Liver (tissue), 8 donors: ENCODE measurements at regions not wholly inside any gene's neighbourhood (a gene's known extent, or its start where the extent isn't known, plus 50 kb on each side); places are given as distances from the start of the nearest gene placed in this dataset.
A peak's percentile ranks its signal among the peaks of the same experiment; 100 is the strongest.

Experiments used
- DNase-seq: peaks from one replicate; pipeline ENCODE4 v3.0.0-alpha.2; 2017; ENCODE audit warnings: low spot score
- H3K27ac ChIP-seq, 2 donors: one replicate each; pipeline ENCODE4 v1.7.0; 2013; ENCODE audit warnings: inconsistent platforms in 2 of 2, low read length in 2 of 2, control low read depth in 1 of 2, low read depth in 1 of 2, mild to moderate bottlenecking in 1 of 2
- H3K27me3 ChIP-seq, 4 donors: one replicate each; pipeline versions ENCODE4 v1.6.1 to v1.7.0; 2013; ENCODE audit warnings: low read length in 3 of 4, inconsistent platforms in 1 of 4, mild to moderate bottlenecking in 1 of 4, moderate library complexity in 1 of 4; ENCODE audit not compliant: control insufficient read depth in 4 of 4, insufficient read depth in 4 of 4
- H3K36me3 ChIP-seq, 4 donors: one replicate each; pipeline versions ENCODE4 v1.6.1 to v1.7.0; 2013; ENCODE audit warnings: low read length in 3 of 4, mild to moderate bottlenecking in 3 of 4, low read depth in 1 of 4, moderate library complexity in 1 of 4; ENCODE audit not compliant: control insufficient read depth in 4 of 4, insufficient read depth in 3 of 4
- H3K4me1 ChIP-seq, 4 donors: one replicate each; pipeline versions ENCODE4 v1.6.1 to v1.7.0; 2013; ENCODE audit warnings: low read length in 3 of 4, mild to moderate bottlenecking in 3 of 4, moderate library complexity in 1 of 4; ENCODE audit not compliant: control insufficient read depth in 4 of 4, insufficient read depth in 4 of 4
- H3K4me3 ChIP-seq, 3 donors: one replicate each; pipeline versions ENCODE4 v1.6.1 to v1.7.0; 2013; ENCODE audit warnings: low read length in 3 of 3, control low read depth in 1 of 3, low read depth in 1 of 3, mild to moderate bottlenecking in 1 of 3
- H3K9ac ChIP-seq, 2 donors: one replicate each; pipeline ENCODE4 v1.7.0; 2013; ENCODE audit warnings: low read length in 2 of 2, mild to moderate bottlenecking in 2 of 2, moderate library complexity in 2 of 2, control low read depth in 1 of 2, low read depth in 1 of 2
- H3K9me3 ChIP-seq, 4 donors: one replicate each; pipeline versions ENCODE4 v1.6.1 to v1.7.0; 2013; ENCODE audit warnings: low read length in 3 of 4; ENCODE audit not compliant: control insufficient read depth in 4 of 4
- ATF3 ChIP-seq: IDR thresholded peaks from 2 replicates; pipeline ENCODE4 v1.6.1; 2016; ENCODE audit warnings: antibody characterized with exemption
- CTCF ChIP-seq: fragments of 150-350 bp; IDR thresholded peaks from 2 replicates; pipeline ENCODE4 v1.5.1; 2017; ENCODE audit warnings: improper control_type of control experiment, low read depth, low read length; ENCODE audit not compliant: missing input control
- EGR1 ChIP-seq, 2 donors: IDR thresholded peaks; 2 replicates each; pipeline ENCODE4 v1.6.1; 2016 to 2018; ENCODE audit warnings: antibody characterized with exemption in 2 of 2, low read depth in 2 of 2
- FOXA1 ChIP-seq: IDR thresholded peaks from 2 replicates; pipeline ENCODE4 v1.6.1; 2016; ENCODE audit warnings: antibody characterized with exemption
- FOXA2 ChIP-seq: IDR thresholded peaks from 2 replicates; pipeline ENCODE4 v1.6.1; 2016; ENCODE audit warnings: antibody characterized with exemption
- GABPA ChIP-seq, 2 donors: IDR thresholded peaks in 1 of 2; conservative IDR thresholded peaks in 1 of 2; 2 replicates each; pipeline ENCODE4 v1.6.1; 2016; ENCODE audit warnings: antibody characterized with exemption in 2 of 2, mild to moderate bottlenecking in 1 of 2, moderate library complexity in 1 of 2
- HNF4A ChIP-seq, 2 donors: conservative IDR thresholded peaks; 2 replicates each; pipeline ENCODE4 v1.6.1; 2016; ENCODE audit warnings: antibody characterized with exemption in 2 of 2, mild to moderate bottlenecking in 2 of 2
- MAX ChIP-seq: IDR thresholded peaks from 2 replicates; pipeline ENCODE4 v1.6.1; 2016; ENCODE audit warnings: antibody characterized with exemption
- RAD21 ChIP-seq, 2 donors: IDR thresholded peaks; 2 replicates each; pipeline ENCODE4 v1.6.1; 2016; ENCODE audit warnings: antibody characterized with exemption in 2 of 2, mild to moderate bottlenecking in 2 of 2
- REST ChIP-seq: IDR thresholded peaks from 2 replicates; pipeline ENCODE4 v1.6.1; 2016; ENCODE audit warnings: antibody characterized with exemption, mild to moderate bottlenecking
- RXRA ChIP-seq, 2 donors: IDR thresholded peaks; 2 replicates each; pipeline ENCODE4 v1.6.1; 2017 to 2018; ENCODE audit warnings: antibody characterized with exemption in 2 of 2, mild to moderate bottlenecking in 1 of 2
- SP1 ChIP-seq: IDR thresholded peaks from 2 replicates; pipeline ENCODE4 v1.6.1; 2018; ENCODE audit warnings: antibody characterized with exemption, mild to moderate bottlenecking
- TAF1 ChIP-seq: conservative IDR thresholded peaks from 2 replicates; pipeline ENCODE4 v1.6.1; 2016; ENCODE audit warnings: antibody characterized with exemption, mild to moderate bottlenecking
- ZBTB33 ChIP-seq: IDR thresholded peaks from 2 replicates; pipeline ENCODE4 v1.6.1; 2016; ENCODE audit warnings: antibody characterized with exemption
- WGBS: extraction: QIAGEN DNeasy Blood & Tissue Kit; methylation state at CpG from one replicate; pipeline ENCODE4 v1.1.7; 2013; 5-methylcytosine and 5-hydroxymethylcytosine counted together
- donor health status: healthy.
- donor health status: healthy.
- donor health status: healthy.
- donor health status: healthy.
- donor health status: healthy.

- Histone ChIP-seq H3K27ac (peak overlapping the region; percentile 57 to 64), H3K36me3 (no peaks in the 10 kb centered on the region), H3K27me3 (no peaks in the 10 kb centered on the region), H3K4me3 (no peak overlapping the region), H3K4me1 (peaks cover 4 to 42% (median 34%) of the 10 kb centered on the region in 4 donors), H3K9ac (peak overlapping the region in 1 of 2 donors; percentile 44), H3K9me3 (no peaks in the 10 kb centered on the region)
- no peak for DNase-seq
- no peak for TF ChIP-seq TAF1
- TF ChIP-seq SP1: peak; percentile 21
- WGBS: 42% methylated on average over 1 of the region's 1 CpG
These were observed 268.7 kb downstream of the TBL1XR1 start for GRCh38 chr3:176928582-176928931.

GRCh38 chr3:176927706-176928581, 269.3 kb downstream of the TBL1XR1 start:
- H3K9ac ChIP-seq: no peak overlapping the region
- WGBS: 29% methylated on average over 3 of the region's 3 CpGs
- H3K4me1 ChIP-seq: peaks cover 4 to 42% (median 33%) of the 10 kb centered on the region in 4 donors
- TF ChIP-seq CTCF (no peak), RXRA (IDR thresholded peaks at IDR 0.05) (peak; percentile 9 to 49), HNF4A (conservative IDR thresholded peaks at IDR 0.05) (peak; percentile 37 to 54), ATF3 (peak; percentile 81)
- H3K36me3 ChIP-seq: no peaks in the 10 kb centered on the region
- H3K27ac ChIP-seq: peak overlapping the region; percentile 57 to 88
- no peak overlapping the region for H3K4me3 ChIP-seq
- no peaks in the 10 kb centered on the region for H3K9me3 ChIP-seq
- H3K27me3 ChIP-seq: no peaks in the 10 kb centered on the region
- DNase-seq: no peak

- Histone ChIP-seq H3K27ac (peak overlapping the region; percentile 39 to 88), H3K4me3 (peak overlapping the region in 2 of 3 donors; percentile 32 to 33), H3K36me3 (no peaks in the 10 kb centered on the region), H3K9ac (no peak overlapping the region), H3K27me3 (no peaks in the 10 kb centered on the region), H3K4me1 (peaks cover 4 to 38% (median 29%) of the 10 kb centered on the region in 4 donors), H3K9me3 (no peaks in the 10 kb centered on the region)
- DNase-seq: no peak
- 10% methylated on average over 3 of the region's 3 CpGs for WGBS
- TF ChIP-seq FOXA1 (peak; percentile 69), RXRA (IDR thresholded peaks at IDR 0.05) (peak; percentile 95 to 96), FOXA2 (peak; percentile 48), SP1 (peak; percentile 98), ZBTB33 (peak; percentile 77), GABPA (IDR thresholded peaks at IDR 0.05 in 1 of 2, conservative IDR thresholded peaks at IDR 0.05 in 1 of 2) (peak in 1 of 2 donors; percentile 59), TAF1 (no peak), MAX (peak; percentile 87), HNF4A (conservative IDR thresholded peaks at IDR 0.05) (peak; percentile 94 to 97), CTCF (no peak), EGR1 (IDR thresholded peaks at IDR 0.05; ENCODE audit: low read depth in 2 of 2) (peak in 1 of 2 donors; percentile 53), ATF3 (peak; percentile 77), RAD21 (IDR thresholded peaks at IDR 0.05) (peak; percentile 45 to 47), REST (peak; percentile 58)
These were observed 270.0 kb downstream of the TBL1XR1 start for GRCh38 chr3:176927280-176927679.
